NCI-H526 treated with DMSO at 0.1 percent for 48 hours (cell line): ENCODE measurements at regions not wholly inside any gene's neighbourhood (a gene's known extent, or its start where the extent isn't known, plus 50 kb on each side); places are given as distances from the start of the nearest gene placed in this dataset.
"Not testable (repeated sequence)": the region's sequence is repeated elsewhere in the genome, so short reads cannot be mapped to it uniquely, and the experiment has no call there.

Experiments
- DNase-seq: peaks from one replicate; lab custom pipeline; 2025; lab: John Stamatoyannopoulos, UW

DNA sequence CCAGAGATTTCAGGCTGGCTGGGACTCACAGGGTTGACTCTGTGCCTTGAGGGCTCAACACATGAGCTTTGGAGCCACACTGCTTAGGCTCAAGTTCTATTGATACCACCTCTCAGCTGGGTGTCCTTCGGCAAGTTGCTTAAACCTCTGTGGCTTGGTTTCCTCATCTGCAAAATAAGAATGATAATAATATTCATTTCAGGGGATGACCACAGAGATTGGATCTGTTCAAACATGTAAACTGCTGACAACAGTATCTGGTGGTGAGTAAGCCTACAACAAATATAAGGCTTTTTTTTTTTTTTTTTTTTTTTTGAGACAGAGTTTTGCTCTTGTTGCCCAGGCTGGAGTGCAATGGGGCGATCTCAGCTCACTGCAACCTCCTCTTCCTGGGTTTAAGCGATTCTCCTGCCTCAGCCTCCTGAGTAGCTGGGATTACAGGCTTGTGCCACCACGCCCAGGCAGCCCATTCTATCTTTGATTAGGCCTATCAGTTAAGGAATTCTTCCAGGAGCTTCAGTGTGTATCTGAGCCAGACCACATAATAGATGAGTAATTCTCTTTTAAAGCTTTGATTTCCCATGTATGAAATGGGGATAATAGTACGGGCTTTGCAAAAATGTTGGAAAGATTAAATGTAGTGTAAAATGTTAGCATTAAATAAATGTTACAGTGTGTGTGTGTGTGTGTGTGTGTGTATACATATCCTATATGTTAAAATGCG is 437.6 kb downstream of the PRDM2 start:
- no peak for DNase-seq

DNA sequence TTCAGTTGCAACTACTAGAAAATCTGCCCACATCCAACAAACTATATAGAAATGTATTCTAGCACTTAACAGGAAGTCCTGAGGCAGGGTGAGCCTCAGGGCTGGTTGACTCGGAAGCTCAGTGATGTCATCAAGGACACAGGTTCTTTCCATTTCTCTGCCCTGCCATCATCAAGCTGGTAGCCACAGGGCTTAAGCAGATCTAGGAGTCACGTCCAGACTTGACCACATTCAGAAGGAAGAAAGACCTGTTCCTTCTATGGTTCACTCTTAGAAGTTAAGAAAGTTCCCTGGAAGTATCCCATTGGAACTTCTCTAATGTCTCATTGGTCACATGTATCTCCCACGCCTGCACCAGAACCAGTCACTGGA is 438.1 kb downstream of the PRDM2 start:
- DNase-seq: no peak

DNA sequence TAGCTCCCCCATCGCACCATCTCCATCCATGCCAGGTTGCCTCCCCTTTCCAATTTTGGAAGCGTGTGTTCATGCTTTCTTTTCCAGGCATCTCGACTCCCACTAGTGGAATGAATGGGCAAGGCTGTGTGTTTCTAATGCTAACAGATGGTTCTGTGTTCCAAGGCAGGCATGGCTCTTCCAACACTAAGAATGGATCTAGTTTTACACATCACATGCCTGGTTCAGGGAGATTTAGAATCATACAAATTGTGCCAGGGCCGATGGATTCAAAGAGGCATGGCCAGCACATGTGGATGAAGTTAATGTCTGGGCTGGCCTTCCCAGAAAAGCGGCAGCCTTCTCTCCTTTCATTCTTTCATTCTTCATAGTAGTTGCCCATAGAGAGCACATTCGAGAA is 438.7 kb downstream of the PRDM2 start:
- DNase-seq: no peak

DNA sequence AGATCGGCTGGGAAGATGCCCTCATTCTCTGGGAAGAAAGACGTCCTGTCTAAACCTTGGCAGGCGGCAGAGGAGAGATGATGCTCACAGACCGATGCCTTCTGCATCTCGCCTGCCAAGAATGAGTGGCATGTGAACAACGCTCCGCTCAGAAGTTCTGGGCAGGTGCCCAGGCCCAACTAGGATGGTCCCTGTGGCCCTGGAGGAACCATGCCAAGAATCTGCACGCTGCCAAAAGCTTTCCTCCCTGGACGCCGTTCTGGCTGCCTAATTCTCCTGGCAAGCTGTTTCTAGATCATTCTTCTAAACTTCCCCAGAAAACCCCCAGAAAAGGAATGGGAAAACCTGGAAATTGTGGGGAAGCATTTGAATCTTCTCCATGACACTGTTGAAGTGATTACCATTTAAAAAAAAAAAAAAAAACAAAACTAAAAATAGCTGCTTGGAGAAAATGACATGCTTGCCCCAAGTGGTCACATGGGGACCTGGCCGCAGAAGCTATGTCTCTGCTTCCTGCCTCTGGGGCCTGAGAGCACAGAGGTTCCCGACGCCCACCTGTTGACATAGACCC is 440.9 kb downstream of the PRDM2 start:
- DNase-seq: no peak

DNA sequence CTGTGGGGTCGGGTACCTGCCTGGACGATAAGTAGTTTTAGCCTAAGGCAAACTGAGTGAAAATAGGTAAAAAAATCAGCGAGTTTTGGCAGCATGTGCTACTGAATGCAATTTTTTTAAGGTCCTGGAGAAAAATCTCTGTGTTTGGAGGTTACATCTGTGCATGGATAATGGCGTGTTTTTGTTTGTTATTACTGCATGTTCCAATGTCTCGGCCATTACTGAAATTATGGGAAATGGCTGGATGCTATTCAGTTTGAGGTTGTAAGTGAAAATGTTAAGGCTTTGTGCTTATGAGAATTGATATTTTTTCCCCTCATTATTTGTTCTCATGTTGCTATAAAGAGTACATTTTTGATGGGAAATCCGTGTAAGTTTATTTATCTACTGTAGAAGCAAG is 441.7 kb downstream of the PRDM2 start:
- no peak for DNase-seq

DNA sequence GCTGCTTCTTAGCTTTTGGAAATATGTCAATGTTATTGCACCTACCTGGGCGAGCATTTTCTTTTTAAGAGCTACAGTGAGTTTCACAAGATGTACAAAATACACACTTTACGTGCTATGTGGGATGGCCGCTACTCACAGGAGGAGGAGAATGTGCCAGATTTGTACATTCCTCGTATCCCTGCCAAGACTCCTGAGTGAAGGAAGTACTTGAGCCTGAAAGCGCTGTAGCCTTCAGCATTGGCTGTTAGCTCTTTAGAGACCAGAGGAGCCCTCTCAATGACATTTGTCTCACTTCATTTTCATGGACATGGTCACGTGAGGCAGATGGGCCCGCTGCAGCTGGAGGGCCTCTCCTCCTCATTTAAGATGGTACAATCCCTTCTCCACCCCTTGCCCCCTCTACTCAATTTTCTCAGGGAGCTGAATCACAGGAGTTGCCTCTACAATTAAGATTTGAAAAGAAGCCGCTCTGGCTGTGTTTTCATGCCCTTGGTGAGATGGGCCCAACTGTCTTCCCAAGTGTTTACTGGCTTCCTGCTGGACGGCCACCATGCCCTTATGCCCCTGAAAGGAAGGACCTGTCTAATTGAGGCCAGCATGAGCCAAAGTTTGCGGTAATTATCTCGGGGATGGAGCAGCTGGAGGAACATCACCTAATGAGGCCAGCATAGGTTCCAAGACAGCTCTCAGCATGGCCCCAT is 442.6 kb downstream of the PRDM2 start:
- no peak for DNase-seq

GRCh38 chr1:14143777-14144176 is 443.8 kb downstream of the PRDM2 start:
- no peak for DNase-seq

- DNase-seq: no peak
Measured at GRCh38 chr1:14148526-14148925, 448.5 kb downstream of the PRDM2 start.

DNA sequence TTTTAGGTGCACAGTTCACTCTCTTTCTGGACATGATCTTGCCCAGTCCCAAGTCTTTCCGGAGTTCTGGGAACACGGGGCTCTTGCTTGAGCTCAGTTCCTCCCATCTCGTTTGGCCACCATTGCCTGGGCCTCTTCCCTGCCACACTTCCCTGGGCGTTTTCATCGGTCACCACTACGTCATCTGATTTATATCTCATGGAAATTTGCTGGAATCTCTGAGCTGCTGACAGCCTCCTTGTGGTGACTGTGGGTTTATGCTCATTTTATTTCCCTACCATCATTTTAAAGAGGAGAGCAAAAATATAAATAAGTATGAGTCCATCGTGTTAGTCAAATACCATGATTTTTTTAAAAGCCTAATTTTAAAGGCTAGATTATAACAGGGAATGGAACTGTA is 449.1 kb upstream of the KAZN start:
- peak; percentile 66 for DNase-seq

- no peak for DNase-seq
Measured at GRCh38 chr1:14156543-14156942, 441.9 kb upstream of the KAZN start.

DNA sequence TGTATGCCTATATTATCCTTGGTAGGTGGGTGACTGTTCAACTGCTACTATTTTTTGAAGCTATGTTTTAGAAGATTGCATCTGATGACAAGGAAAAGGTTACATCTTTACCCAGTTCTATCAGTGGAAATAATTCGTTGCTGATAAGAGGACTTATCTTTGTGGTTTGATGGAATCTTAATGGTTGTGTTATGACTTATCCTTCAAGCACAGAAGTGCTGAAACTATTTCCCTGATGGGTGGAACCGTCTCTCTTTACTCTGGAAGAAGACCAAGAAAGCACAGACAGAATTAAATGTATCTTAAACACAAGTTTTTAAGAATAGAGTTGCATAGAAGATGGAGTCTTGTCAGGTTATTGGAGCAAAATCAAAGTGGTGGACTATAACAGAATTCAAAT is 437.7 kb upstream of the KAZN start:
- no peak for DNase-seq

DNA sequence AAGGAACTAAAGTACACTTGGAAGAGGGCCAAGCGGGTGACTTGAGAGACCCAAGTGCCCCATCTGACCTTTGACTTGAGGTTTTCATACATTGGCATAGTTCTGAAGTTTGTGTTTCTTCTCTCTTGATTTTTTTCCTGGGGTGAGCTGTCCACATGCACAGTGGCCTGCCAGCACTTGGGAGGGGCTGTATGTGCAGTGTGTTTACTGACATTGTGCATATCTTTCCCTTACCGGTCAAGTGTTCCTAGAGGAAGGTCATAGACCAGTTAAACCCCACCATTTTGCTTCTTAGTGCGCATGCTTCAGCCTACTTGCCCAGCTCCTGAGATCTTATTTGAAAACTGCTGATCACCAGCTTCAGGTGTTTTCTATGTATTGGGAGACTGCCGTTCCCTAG is 435.2 kb upstream of the KAZN start:
- DNase-seq: no peak

DNA sequence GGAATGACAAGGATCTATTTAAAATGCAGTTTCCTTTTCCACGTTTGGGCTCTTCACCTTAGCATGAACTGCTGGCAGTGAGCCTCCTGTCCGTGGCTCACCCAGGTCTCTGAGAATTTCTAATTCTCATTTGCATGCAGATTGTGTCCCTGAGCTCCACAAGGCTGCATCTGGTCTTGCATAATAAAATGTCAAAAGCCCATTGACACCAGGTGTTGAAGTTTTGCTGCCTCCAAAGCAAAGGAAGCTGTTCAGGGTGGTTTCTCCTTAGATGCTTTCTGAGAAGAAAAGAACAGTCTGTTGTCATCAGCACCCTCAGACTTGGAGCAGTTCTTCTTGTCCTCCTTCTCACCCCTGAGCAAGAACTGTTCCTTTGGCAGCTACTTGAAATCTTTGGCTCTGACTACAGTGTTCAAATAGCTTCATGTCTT is 433.1 kb upstream of the KAZN start:
- peak; percentile 64 for DNase-seq

DNA sequence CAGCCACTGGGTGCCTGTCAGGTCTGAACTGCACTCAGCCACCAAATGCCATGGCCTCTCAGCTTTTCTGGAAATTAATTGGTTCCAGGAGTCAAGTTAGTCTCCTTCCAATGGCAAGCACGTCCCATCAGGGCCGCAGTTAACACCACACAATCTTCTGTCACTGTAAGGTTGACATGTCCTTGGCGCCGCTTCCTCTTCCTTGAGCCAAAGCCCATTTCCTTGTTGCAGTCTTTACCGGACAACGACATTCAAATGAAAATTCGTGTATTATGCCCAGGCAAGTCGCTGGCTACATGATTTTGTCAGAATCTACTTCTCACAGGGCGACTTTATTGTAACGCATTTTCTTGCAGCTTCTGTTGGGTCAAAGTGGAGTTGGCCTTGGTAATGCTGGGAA is 430.6 kb upstream of the KAZN start:
- no peak for DNase-seq

DNA sequence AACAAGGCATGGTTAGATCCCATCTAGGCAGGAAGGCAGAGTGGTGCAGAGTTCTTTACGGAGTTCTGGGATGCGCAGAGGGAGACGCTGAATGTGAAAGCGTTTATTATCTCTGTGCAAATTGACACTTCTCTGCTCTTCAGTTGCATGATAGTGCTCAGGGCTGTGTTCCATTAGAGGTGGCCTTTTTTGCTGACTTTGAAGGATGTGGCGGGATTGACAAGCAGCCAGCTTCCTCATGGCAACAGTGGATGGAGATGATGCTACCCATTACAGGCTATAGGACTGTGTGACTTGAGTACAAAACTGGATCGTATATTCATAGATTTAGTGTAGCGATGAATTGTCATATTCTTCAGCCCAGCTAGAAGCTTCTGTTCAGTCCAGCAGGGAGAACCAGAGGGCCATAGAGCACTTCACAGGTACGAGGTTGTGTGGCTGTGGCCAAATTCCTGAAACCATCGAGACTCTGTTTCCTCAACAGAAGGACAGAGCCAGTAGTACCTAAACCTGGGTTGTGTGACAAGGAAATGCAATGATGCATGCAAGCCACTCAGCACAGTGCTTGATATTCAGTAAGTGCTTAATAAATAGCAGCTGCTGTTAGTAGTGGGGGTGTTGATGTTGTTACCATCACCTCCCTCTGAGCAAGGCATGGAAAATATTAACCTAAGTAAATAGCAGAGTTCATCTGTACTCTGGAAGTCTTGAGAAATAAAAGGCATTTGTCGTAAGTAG is 430.0 kb upstream of the KAZN start:
- DNase-seq: no peak

- no peak for DNase-seq
Measured at GRCh38 chr1:14173598-14173997, 424.9 kb upstream of the KAZN start.

GRCh38 chr1:14177866-14178265 is 420.6 kb upstream of the KAZN start:
- not testable (repeated sequence) for DNase-seq

DNA sequence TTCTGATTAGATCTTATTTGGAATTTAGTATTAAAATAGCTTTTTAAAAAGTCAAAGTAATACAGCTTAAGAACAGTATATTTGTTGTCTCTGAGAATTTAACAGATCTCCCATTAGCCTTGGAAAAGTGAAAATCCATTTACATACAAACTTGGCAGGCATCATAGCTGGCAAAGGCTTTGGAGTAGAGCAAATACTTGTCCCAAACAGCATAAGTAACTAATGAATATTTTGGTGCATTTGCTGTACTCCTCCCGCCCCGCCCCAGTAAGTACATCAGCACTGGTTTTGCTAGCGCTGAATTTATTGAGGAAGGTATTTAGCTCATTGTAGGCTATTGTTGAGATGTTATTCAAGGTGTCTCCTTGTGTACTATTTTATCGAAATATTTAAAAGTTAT is 417.7 kb upstream of the KAZN start:
- no peak for DNase-seq

DNA sequence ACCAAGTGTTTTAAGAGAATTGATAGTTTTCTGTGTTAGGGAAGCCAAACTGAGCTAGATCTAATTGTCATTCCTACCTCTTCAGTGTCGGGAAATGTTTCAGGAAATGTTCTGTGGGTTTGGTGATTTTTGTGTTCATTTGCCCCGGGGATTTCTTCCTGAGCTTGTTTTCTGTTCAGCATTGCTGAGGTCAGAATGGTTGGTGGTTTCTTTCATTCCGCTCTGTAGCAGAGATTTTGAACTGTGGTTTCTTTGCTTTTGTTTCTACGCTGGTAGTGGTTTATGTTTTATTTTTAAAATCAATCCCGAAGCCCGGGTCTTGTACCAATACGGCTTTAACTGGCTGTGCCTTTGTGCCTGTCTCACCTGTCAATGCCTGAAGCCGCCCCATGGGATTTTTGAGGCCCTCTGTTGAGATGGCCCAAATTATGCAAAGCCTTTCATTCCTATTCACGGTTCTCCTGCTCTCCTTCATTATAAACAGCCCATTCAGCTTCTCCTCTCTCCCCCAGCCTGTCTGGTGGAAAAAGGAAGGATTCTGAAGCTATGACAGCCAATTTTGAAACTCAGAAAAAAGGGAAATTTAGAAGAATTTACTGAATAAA is 417.2 kb upstream of the KAZN start:
- DNase-seq: peak; percentile 40

DNA sequence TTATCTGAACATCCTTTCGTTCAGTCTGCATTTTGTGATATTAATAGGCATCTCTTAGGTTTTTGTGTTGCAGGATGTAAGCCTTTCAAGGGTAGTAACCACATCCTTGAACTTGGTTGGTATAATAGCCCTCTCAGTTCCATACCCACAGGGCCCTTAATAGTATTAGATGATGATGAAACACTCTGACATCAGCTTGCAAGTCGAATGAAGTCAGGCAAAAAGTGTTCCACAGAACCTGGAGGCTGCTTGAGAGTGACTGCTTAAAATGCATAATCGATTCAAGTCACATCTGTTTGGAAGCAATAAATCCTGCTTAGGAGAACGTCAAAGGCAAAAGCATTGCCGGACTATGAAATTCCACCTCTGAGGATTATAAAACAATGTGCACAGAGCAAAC is 415.6 kb upstream of the KAZN start:
- DNase-seq: no peak

GRCh38 chr1:14183329-14183728 is 415.2 kb upstream of the KAZN start:
- no peak for DNase-seq

DNA sequence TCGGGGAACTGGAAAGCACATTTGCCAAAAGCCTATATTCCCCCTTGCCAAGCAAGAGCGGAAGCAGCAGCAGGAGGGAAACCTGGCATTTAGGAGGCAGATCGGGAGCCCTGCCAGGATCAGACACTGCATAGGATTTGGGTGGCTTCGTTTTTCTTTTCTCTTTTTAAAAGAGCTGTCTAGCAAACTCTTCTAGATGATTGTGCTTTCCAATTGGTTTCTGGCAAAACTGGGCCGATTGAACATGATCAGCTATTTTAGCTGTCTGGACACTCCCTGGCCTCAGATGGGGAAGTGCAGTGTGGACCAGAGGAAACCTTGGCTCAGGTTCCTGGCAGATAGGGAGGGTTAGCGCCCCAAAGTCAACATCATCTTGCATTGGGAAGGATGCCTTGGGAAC is 414.0 kb upstream of the KAZN start:
- no peak for DNase-seq
